Mesenchymal stem cell (in vitro differentiated cells and primary cell): ENCODE measurements at regions not wholly inside any gene's neighbourhood (a gene's known extent, or its start where the extent isn't known, plus 50 kb on each side); places are given as distances from the start of the nearest gene placed in this dataset.

Source experiments
- DNase-seq: peaks from one replicate; pipeline ENCODE4 v3.0.0-alpha.2; 2013
- H2AFZ ChIP-seq: one replicate; pipeline ENCODE4 v1.6.1; 2013; ENCODE audit warnings: low read depth, mild to moderate bottlenecking, control low read depth, inconsistent platforms, low read length, moderate library complexity
- H2AK5ac ChIP-seq: 2 replicates; pipeline ENCODE4 v1.6.1; 2013; ENCODE audit warnings: low read length, moderate library complexity, mild to moderate bottlenecking, inconsistent platforms; ENCODE audit not compliant: severe bottlenecking
- H2BK120ac ChIP-seq: one replicate; pipeline ENCODE4 v1.6.1; 2013; ENCODE audit warnings: low read depth, mild to moderate bottlenecking, inconsistent platforms, low read length, moderate library complexity
- H2BK12ac ChIP-seq, 2 experiments: one replicate each; pipeline ENCODE4 v1.6.1; 2013; ENCODE audit warnings: inconsistent platforms in 2 of 2, low read length in 2 of 2, mild to moderate bottlenecking in 2 of 2, moderate library complexity in 2 of 2, control low read depth in 1 of 2
- H2BK15ac ChIP-seq: one replicate; pipeline ENCODE4 v1.6.1; 2013; ENCODE audit warnings: mild to moderate bottlenecking, low read depth, inconsistent platforms; ENCODE audit not compliant: poor library complexity, severe bottlenecking
- H2BK5ac ChIP-seq: 2 replicates; pipeline ENCODE4 v1.6.1; 2013; ENCODE audit warnings: low read depth, mild to moderate bottlenecking, low read length, control low read depth, inconsistent platforms; ENCODE audit not compliant: poor library complexity, severe bottlenecking
- H3K14ac ChIP-seq, 2 experiments: one replicate each; pipeline ENCODE4 v1.6.1; 2013; ENCODE audit warnings: inconsistent platforms in 2 of 2, low read length in 2 of 2, control low read depth in 1 of 2, mild to moderate bottlenecking in 1 of 2, moderate library complexity in 1 of 2
- H3K18ac ChIP-seq, 2 experiments: one replicate each; pipeline ENCODE4 v1.6.1; 2013; ENCODE audit warnings: inconsistent platforms in 2 of 2, low read length in 2 of 2, control low read depth in 1 of 2, low read depth in 1 of 2, mild to moderate bottlenecking in 1 of 2
- H3K23ac ChIP-seq, 2 experiments: one replicate each; pipeline ENCODE4 v1.6.1; 2013; ENCODE audit warnings: inconsistent platforms in 2 of 2, low read length in 2 of 2, mild to moderate bottlenecking in 2 of 2, moderate library complexity in 2 of 2, control low read depth in 1 of 2
- H3K27ac ChIP-seq: 2 replicates; pipeline ENCODE4 v1.5.1; 2013; ENCODE audit warnings: mild to moderate bottlenecking, moderate library complexity, low read length, control low read depth, inconsistent platforms; ENCODE audit not compliant: poor library complexity, severe bottlenecking
- H3K27me3 ChIP-seq, 2 experiments: 2 replicates each; pipeline versions ENCODE4 v1.6.1 to v1.7.0; 2013; ENCODE audit warnings: low read length in 2 of 2, mild to moderate bottlenecking in 2 of 2, moderate library complexity in 2 of 2, control low read depth in 1 of 2, inconsistent platforms in 1 of 2; ENCODE audit not compliant: control insufficient read depth in 1 of 2, insufficient read depth in 1 of 2
- H3K36me3 ChIP-seq, 2 experiments: 2 replicates each; pipeline versions ENCODE4 v1.6.1 to v1.7.0; 2013; ENCODE audit warnings: low read length in 2 of 2, control low read depth in 1 of 2, inconsistent platforms in 1 of 2, low read depth in 1 of 2, mild to moderate bottlenecking in 1 of 2; ENCODE audit not compliant: insufficient read depth in 2 of 2, control insufficient read depth in 1 of 2
- H3K4ac ChIP-seq, 2 experiments: one replicate each; pipeline ENCODE4 v1.6.1; 2013; ENCODE audit warnings: inconsistent platforms in 2 of 2, low read length in 2 of 2, mild to moderate bottlenecking in 2 of 2, moderate library complexity in 2 of 2, control low read depth in 1 of 2, low read depth in 1 of 2
- H3K4me1 ChIP-seq: 2 replicates; pipeline ENCODE4 v1.6.1; 2013; ENCODE audit warnings: low read depth, low read length, control low read depth; ENCODE audit not compliant: control insufficient read depth, insufficient read depth
- H3K4me2 ChIP-seq: 2 replicates; pipeline ENCODE4 v1.6.1; 2013; ENCODE audit warnings: low read length, mild to moderate bottlenecking, inconsistent platforms; ENCODE audit not compliant: poor library complexity, severe bottlenecking
- H3K4me3 ChIP-seq, 2 experiments: 2 replicates each; pipeline versions ENCODE4 v1.5.1 to v1.7.0; 2013; ENCODE audit warnings: low read length in 2 of 2, mild to moderate bottlenecking in 2 of 2, control low read depth in 1 of 2, low read depth in 1 of 2; ENCODE audit not compliant: insufficient read depth in 1 of 2
- H3K79me1 ChIP-seq: replicated peaks from 2 replicates; pipeline ENCODE4 v1.6.1; 2013; ENCODE audit warnings: mild to moderate bottlenecking, control low read depth, low read length, inconsistent platforms; ENCODE audit not compliant: poor library complexity, severe bottlenecking
- H3K9ac ChIP-seq: 2 replicates; pipeline ENCODE4 v1.7.0; 2013; ENCODE audit warnings: mild to moderate bottlenecking, low read length, moderate library complexity
- H3K9me3 ChIP-seq: 2 replicates; pipeline ENCODE4 v1.7.0; 2013; ENCODE audit warnings: mild to moderate bottlenecking, low read length; ENCODE audit not compliant: control insufficient read depth
- H4K8ac ChIP-seq: one replicate; pipeline ENCODE4 v1.6.1; 2013; ENCODE audit warnings: inconsistent platforms, mild to moderate bottlenecking, low read length, moderate library complexity
- H4K91ac ChIP-seq: one replicate; pipeline ENCODE4 v1.6.1; 2013; ENCODE audit warnings: mild to moderate bottlenecking, low read length, inconsistent platforms
- WGBS: methylation state at CpG from one replicate; pipeline ENCODE4 v1.1.7; 2013; ENCODE audit warnings: mixed read lengths; 5-methylcytosine and 5-hydroxymethylcytosine counted together

DNA sequence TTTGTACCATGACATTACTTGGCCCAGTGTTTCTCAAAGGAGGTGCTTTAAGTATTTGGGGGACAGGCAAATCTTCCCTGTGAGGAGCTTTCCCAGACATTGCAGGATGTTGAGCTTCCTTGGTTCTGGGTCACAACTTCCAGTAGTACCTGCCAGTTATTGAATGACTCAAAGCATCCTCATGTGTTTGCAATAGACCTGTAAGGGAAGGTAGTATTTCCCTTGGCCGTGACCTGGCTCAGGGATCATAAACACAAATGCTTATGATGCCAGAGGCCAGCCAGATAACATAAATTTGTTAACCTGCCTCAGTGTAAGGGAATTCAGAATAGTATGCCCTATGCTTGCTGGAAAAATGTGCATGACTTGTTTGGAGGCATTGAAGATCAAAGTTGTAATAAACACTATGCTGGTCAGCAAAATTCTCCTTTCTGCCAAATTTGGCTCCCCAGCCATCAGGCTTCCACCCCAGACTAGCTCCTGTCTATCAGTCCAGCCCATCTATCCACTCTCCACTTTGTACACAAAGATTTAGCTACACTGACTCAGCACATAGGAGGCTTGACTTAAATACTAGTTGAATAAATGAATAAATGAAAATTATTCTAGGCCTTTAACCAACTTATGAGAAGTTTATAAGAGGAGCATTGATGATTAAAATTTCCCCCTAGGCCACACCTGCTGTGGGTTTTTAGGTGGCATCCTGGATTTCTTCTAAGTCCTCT is 102.0 kb upstream of the EFEMP1 start:
- Histone ChIP-seq H3K4me1 (no peaks in the 10 kb centered on the region), H3K14ac (no peak overlapping the region), H3K4ac (no peak overlapping the region), H3K79me1 (no peaks in the 10 kb centered on the region), H3K36me3 (no peaks in the 10 kb centered on the region), H2BK15ac (no peak overlapping the region), H2BK12ac (no peak overlapping the region), H3K4me3 (no peak overlapping the region), H2AFZ (no peak overlapping the region), H2AK5ac (no peak overlapping the region), H2BK5ac (no peak overlapping the region), H3K4me2 (no peak overlapping the region), H3K18ac (no peak overlapping the region), H3K27ac (no peak overlapping the region), H2BK120ac (no peak overlapping the region), H3K9ac (no peak overlapping the region), H4K8ac (no peak overlapping the region), H3K23ac (no peak overlapping the region), H3K9me3 (no peaks in the 10 kb centered on the region), H3K27me3 (peaks cover 0 to 4% of the 10 kb centered on the region in 2 experiments), H4K91ac (no peak overlapping the region)
- no peak for DNase-seq
- WGBS = 62% methylated on average over 1 of the region's 1 CpG

DNA sequence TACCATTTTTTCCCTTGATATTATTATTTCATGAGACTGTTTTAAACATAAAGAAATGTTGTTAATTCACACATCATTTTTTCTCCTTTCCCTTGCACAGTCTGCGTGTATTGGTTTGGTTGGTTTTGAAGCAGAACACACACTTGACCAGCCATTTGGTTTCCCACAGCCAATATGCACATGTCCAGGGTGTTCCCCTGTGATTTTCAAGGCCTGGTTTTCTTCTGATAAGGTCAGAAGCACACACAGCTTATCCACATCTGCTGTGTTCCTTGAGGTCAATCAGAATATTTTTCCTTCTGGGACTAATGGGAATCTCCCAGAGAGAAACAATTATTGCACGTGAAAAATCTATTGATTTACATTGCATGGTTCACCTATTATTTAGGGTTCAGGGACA is 103.2 kb upstream of the EFEMP1 start:
- Histone ChIP-seq H3K27ac (no peak overlapping the region), H3K79me1 (no peaks in the 10 kb centered on the region), H3K18ac (no peak overlapping the region), H2BK120ac (no peak overlapping the region), H4K91ac (no peak overlapping the region), H4K8ac (no peak overlapping the region), H2BK5ac (no peak overlapping the region), H2BK15ac (no peak overlapping the region), H3K23ac (no peak overlapping the region), H3K4me2 (no peak overlapping the region), H3K14ac (no peak overlapping the region), H3K9ac (no peak overlapping the region), H3K4me1 (no peaks in the 10 kb centered on the region), H2AFZ (no peak overlapping the region), H3K27me3 (peaks cover 4 to 7% of the 10 kb centered on the region in 2 experiments), H2BK12ac (no peak overlapping the region), H3K9me3 (no peaks in the 10 kb centered on the region), H2AK5ac (no peak overlapping the region), H3K4ac (no peak overlapping the region), H3K36me3 (no peaks in the 10 kb centered on the region), H3K4me3 (no peak overlapping the region)
- no peak for DNase-seq
- WGBS = 93% methylated on average over 2 of the region's 2 CpGs

DNA sequence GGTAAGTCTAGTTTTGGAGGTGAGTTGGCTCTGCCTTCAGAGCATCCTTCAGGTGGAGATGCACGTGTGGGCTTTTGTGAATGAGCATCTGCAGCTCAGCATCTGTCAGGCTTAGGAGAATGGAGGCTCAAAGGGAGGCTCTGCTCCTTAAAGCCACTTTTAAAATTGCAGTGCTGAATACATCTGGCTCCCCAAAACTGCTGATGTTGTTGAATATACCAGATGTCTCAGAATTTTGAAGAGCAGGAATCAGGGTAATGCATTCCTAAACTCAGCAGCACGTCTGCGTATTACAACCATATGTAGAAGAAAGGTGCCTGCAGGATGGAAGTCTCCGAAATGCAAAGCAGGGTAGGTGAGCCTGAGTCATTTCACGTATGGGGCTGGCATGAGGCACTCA is 106.5 kb upstream of the EFEMP1 start:
- H2BK120ac ChIP-seq = no peak overlapping the region
- H2BK12ac ChIP-seq = no peak overlapping the region
- H3K4me3 ChIP-seq = no peak overlapping the region
- no peaks in the 10 kb centered on the region for H3K9me3 ChIP-seq
- no peak for DNase-seq
- WGBS = 72% methylated on average over 5 of the region's 5 CpGs
- no peak overlapping the region for H4K8ac ChIP-seq
- H2AK5ac ChIP-seq = no peak overlapping the region
- no peak overlapping the region for H3K4ac ChIP-seq
- H2BK15ac ChIP-seq = no peak overlapping the region
- no peaks in the 10 kb centered on the region for H3K4me1 ChIP-seq
- H3K14ac ChIP-seq = no peak overlapping the region
- H3K23ac ChIP-seq = no peak overlapping the region
- H4K91ac ChIP-seq = no peak overlapping the region
- H2AFZ ChIP-seq = no peak overlapping the region
- H3K9ac ChIP-seq = no peak overlapping the region
- H2BK5ac ChIP-seq = no peak overlapping the region
- no peak overlapping the region for H3K4me2 ChIP-seq
- H3K79me1 ChIP-seq = no peaks in the 10 kb centered on the region
- no peak overlapping the region for H3K18ac ChIP-seq
- no peak overlapping the region for H3K27ac ChIP-seq
- peaks cover 0 to 11% of the 10 kb centered on the region in 2 experiments for H3K27me3 ChIP-seq
- no peaks in the 10 kb centered on the region for H3K36me3 ChIP-seq

DNA sequence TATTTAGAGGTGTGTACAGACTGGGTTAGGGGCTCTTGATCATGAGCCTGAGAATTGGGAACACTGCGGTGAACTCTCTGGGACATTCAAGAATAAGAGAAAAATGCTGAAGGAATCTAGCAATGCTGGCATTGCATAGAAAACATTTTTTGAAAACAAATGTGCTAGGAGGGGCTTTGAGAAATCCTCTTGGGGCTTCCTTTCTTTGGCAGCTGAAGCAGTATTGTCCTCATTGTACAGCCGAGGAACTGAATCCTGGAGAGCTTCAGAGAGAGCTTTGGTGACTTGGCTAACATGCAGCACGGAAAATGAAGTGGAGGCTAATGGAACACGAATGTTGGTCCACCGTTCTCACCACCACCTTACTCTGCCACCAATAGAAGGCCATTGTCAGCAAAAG is 107.3 kb upstream of the EFEMP1 start:
- H2BK5ac ChIP-seq = no peak overlapping the region
- H3K4ac ChIP-seq = no peak overlapping the region
- peaks cover 0 to 11% of the 10 kb centered on the region in 2 experiments for H3K27me3 ChIP-seq
- H3K9me3 ChIP-seq = no peaks in the 10 kb centered on the region
- H2BK12ac ChIP-seq = no peak overlapping the region
- no peak overlapping the region for H4K8ac ChIP-seq
- H2BK15ac ChIP-seq = no peak overlapping the region
- no peaks in the 10 kb centered on the region for H3K36me3 ChIP-seq
- WGBS = 95% methylated on average over 5 of the region's 5 CpGs
- H3K14ac ChIP-seq = no peak overlapping the region
- H3K4me3 ChIP-seq = no peak overlapping the region
- H3K79me1 ChIP-seq = no peaks in the 10 kb centered on the region
- H3K9ac ChIP-seq = no peak overlapping the region
- no peak overlapping the region for H3K18ac ChIP-seq
- no peak overlapping the region for H2AFZ ChIP-seq
- H3K4me2 ChIP-seq = no peak overlapping the region
- no peak overlapping the region for H3K27ac ChIP-seq
- H2AK5ac ChIP-seq = no peak overlapping the region
- no peak overlapping the region for H2BK120ac ChIP-seq
- no peak overlapping the region for H4K91ac ChIP-seq
- H3K23ac ChIP-seq = no peak overlapping the region
- DNase-seq = no peak
- H3K4me1 ChIP-seq = no peaks in the 10 kb centered on the region
